Activated CD8-positive, alpha-beta T cell treated with anti-CD3 and anti-CD28 coated beads, Interleukin-2, amount 10 ng/mL, durations not matched to agents 7 days and 5 days (primary cell): ENCODE measurements at regions not wholly inside any gene's neighbourhood (a gene's known extent, or its start where the extent isn't known, plus 50 kb on each side); places are given as distances from the start of the nearest gene placed in this dataset.

Experiments used
- ATAC-seq: fragments of 150-1000 bp; cut with Tn5 transposase; one replicate; pipeline ENCODE4 v1.10.0; 2021; ENCODE audit warnings: moderate library complexity
- CTCF ChIA-PET: fragments of 350-600 bp; sonication (Branson Sonifier 250); formaldehyde crosslinking; loops from one replicate; lab custom pipeline; 2021; ENCODE audit warnings: antibody characterized with exemption; lab: Charles Lee
- POLR2A ChIA-PET: fragments of 350-600 bp; sonication (Branson Sonifier 250); formaldehyde crosslinking; loops from one replicate; lab custom pipeline; 2021; ENCODE audit warnings: antibody characterized with exemption; lab: Charles Lee
- DNase-seq: peaks from one replicate; pipeline ENCODE4 v3.0.0-alpha.2; 2020
- H3K27ac Mint-ChIP-seq: one replicate; pipeline ENCODE4 v1.8.0; 2021; ENCODE audit warnings: mild to moderate bottlenecking, mixed read lengths
- H3K27me3 Mint-ChIP-seq: one replicate; pipeline ENCODE4 v1.8.0; 2021; ENCODE audit warnings: low read depth, mixed read lengths
- H3K36me3 Mint-ChIP-seq: one replicate; pipeline ENCODE4 v1.8.0; 2021; ENCODE audit warnings: low read depth, mixed read lengths
- H3K4me1 Mint-ChIP-seq: one replicate; pipeline ENCODE4 v1.8.0; 2021; ENCODE audit warnings: low read depth, mixed read lengths
- H3K4me3 Mint-ChIP-seq: one replicate; pipeline ENCODE4 v1.8.0; 2021; ENCODE audit warnings: mild to moderate bottlenecking, mixed read lengths
- H3K9me3 Mint-ChIP-seq: one replicate; pipeline ENCODE4 v1.8.0; 2022; ENCODE audit warnings: mixed read lengths; ENCODE audit not compliant: insufficient read depth

- no peaks in the 10 kb centered on the region for H3K36me3 Mint-ChIP-seq
- H3K27ac Mint-ChIP-seq = no peak overlapping the region
Measured at GRCh38 chr11:122229078-122229477, 113.1 kb upstream of the BLID start.

GRCh38 chr11:122226810-122227379, 110.9 kb upstream of the BLID start:
- H3K27ac Mint-ChIP-seq = no peak overlapping the region
- no peak for ATAC-seq

More at GRCh38 chr11:122229078-122229477, 113.1 kb upstream of the BLID start:
- ChIA-PET CTCF (no interaction called here), POLR2A (no interaction called here)
- DNase-seq = no peak
- Mint-ChIP-seq H3K27me3 (no peaks in the 10 kb centered on the region), H3K4me1 (no peaks in the 10 kb centered on the region), H3K9me3 (no peaks in the 10 kb centered on the region), H3K4me3 (no peak overlapping the region)
- no peak for ATAC-seq

GRCh38 chr11:122224867-122225266, 108.9 kb upstream of the BLID start:
- Mint-ChIP-seq H3K36me3 (no peaks in the 10 kb centered on the region), H3K27me3 (no peaks in the 10 kb centered on the region), H3K27ac (no peak overlapping the region), H3K4me1 (no peaks in the 10 kb centered on the region), H3K4me3 (no peak overlapping the region), H3K9me3 (no peaks in the 10 kb centered on the region)
- no peak for DNase-seq
- CTCF ChIA-PET = interaction anchor here (1.6 kb wide), 1 partner anchor 9 kb away, joined by 6 read pairs; no protein-coding TSS in a partner anchor
- POLR2A ChIA-PET = no interaction called here
- no peak for ATAC-seq

More at GRCh38 chr11:122226810-122227379, 110.9 kb upstream of the BLID start:
- DNase-seq = no peak
- ChIA-PET CTCF (no interaction called here), POLR2A (no interaction called here)
- no peaks in the 10 kb centered on the region for H3K9me3 Mint-ChIP-seq
- H3K36me3 Mint-ChIP-seq = no peaks in the 10 kb centered on the region
- H3K4me1 Mint-ChIP-seq = no peaks in the 10 kb centered on the region
- H3K27me3 Mint-ChIP-seq = no peaks in the 10 kb centered on the region
- H3K4me3 Mint-ChIP-seq = no peak overlapping the region

GRCh38 chr11:122220321-122220720, 104.3 kb upstream of the BLID start:
- no peaks in the 10 kb centered on the region for H3K36me3 Mint-ChIP-seq
- ChIA-PET POLR2A (no interaction called here), CTCF (no interaction called here)
- ATAC-seq (no peak), DNase-seq (no peak)
- no peaks in the 10 kb centered on the region for H3K27me3 Mint-ChIP-seq
- H3K4me1 Mint-ChIP-seq = no peaks in the 10 kb centered on the region
- no peak overlapping the region for H3K4me3 Mint-ChIP-seq
- no peaks in the 10 kb centered on the region for H3K9me3 Mint-ChIP-seq
- H3K27ac Mint-ChIP-seq = no peak overlapping the region

GRCh38 chr11:122219791-122220190, 103.8 kb upstream of the BLID start:
- no peak overlapping the region for H3K27ac Mint-ChIP-seq
- no peaks in the 10 kb centered on the region for H3K36me3 Mint-ChIP-seq
- no peaks in the 10 kb centered on the region for H3K27me3 Mint-ChIP-seq
- no peak for DNase-seq
- no peak for ATAC-seq
- CTCF ChIA-PET = no interaction called here
- no peaks in the 10 kb centered on the region for H3K4me1 Mint-ChIP-seq
- no peak overlapping the region for H3K4me3 Mint-ChIP-seq
- H3K9me3 Mint-ChIP-seq = no peaks in the 10 kb centered on the region
- POLR2A ChIA-PET = no interaction called here

GRCh38 chr11:122215244-122215992, 99.4 kb upstream of the BLID start:
- H3K27me3 Mint-ChIP-seq = no peaks in the 10 kb centered on the region
- DNase-seq (peak; percentile 44), ATAC-seq (peak; percentile 70)
- no peaks in the 10 kb centered on the region for H3K9me3 Mint-ChIP-seq
- no peaks in the 10 kb centered on the region for H3K4me1 Mint-ChIP-seq
- ChIA-PET POLR2A (no interaction called here), CTCF (interaction anchor here (1.0 to 2.6 kb wide), 9 partner anchors 9 to 289 kb away, joined by 3 to 17 read pairs (median 5); no protein-coding TSS in a partner anchor)
- no peaks in the 10 kb centered on the region for H3K36me3 Mint-ChIP-seq
- no peak overlapping the region for H3K4me3 Mint-ChIP-seq
- H3K27ac Mint-ChIP-seq = no peak overlapping the region

- CTCF ChIA-PET = interaction anchor here (1.0 to 2.1 kb wide), 8 partner anchors 11 to 291 kb away, joined by 3 to 8 read pairs (median 3); no protein-coding TSS in a partner anchor
Measured at GRCh38 chr11:122214567-122214966, 98.6 kb upstream of the BLID start.

GRCh38 chr11:122214080-122214479, 98.1 kb upstream of the BLID start:
- CTCF ChIA-PET = interaction anchor here (1.1 to 1.2 kb wide), 3 partner anchors 11 to 292 kb away, joined by 3 to 4 read pairs (median 3); no protein-coding TSS in a partner anchor
- no peaks in the 10 kb centered on the region for H3K4me1 Mint-ChIP-seq

More at GRCh38 chr11:122214567-122214966, 98.6 kb upstream of the BLID start:
- Mint-ChIP-seq H3K4me1 (no peaks in the 10 kb centered on the region), H3K27me3 (no peaks in the 10 kb centered on the region), H3K27ac (no peak overlapping the region), H3K36me3 (no peaks in the 10 kb centered on the region), H3K4me3 (no peak overlapping the region), H3K9me3 (no peaks in the 10 kb centered on the region)
- POLR2A ChIA-PET = no interaction called here
- ATAC-seq = no peak
- DNase-seq = no peak

GRCh38 chr11:122213171-122213570, 97.2 kb upstream of the BLID start:
- Mint-ChIP-seq H3K4me3 (no peak overlapping the region), H3K4me1 (no peaks in the 10 kb centered on the region), H3K27ac (no peak overlapping the region), H3K27me3 (no peaks in the 10 kb centered on the region), H3K9me3 (no peaks in the 10 kb centered on the region), H3K36me3 (no peaks in the 10 kb centered on the region)
- CTCF ChIA-PET = interaction anchor here (1.2 kb wide), 1 partner anchor 292 kb away, joined by 4 read pairs; no protein-coding TSS in a partner anchor
- POLR2A ChIA-PET = no interaction called here
- ATAC-seq (no peak), DNase-seq (no peak)

More at GRCh38 chr11:122214080-122214479, 98.1 kb upstream of the BLID start:
- ATAC-seq = no peak
- POLR2A ChIA-PET = no interaction called here
- no peaks in the 10 kb centered on the region for H3K36me3 Mint-ChIP-seq
- H3K4me3 Mint-ChIP-seq = no peak overlapping the region
- no peaks in the 10 kb centered on the region for H3K27me3 Mint-ChIP-seq
- DNase-seq = no peak
- no peak overlapping the region for H3K27ac Mint-ChIP-seq
- H3K9me3 Mint-ChIP-seq = no peaks in the 10 kb centered on the region

- DNase-seq (no peak), ATAC-seq (no peak)
- Mint-ChIP-seq H3K4me3 (no peak overlapping the region), H3K36me3 (no peaks in the 10 kb centered on the region), H3K27ac (no peak overlapping the region), H3K4me1 (no peaks in the 10 kb centered on the region), H3K27me3 (peaks cover 6% of the 10 kb centered on the region), H3K9me3 (no peaks in the 10 kb centered on the region)
- CTCF ChIA-PET = no interaction called here
- POLR2A ChIA-PET = no interaction called here
Measured at GRCh38 chr11:122210367-122210997, 94.5 kb upstream of the BLID start.

GRCh38 chr11:122209619-122210366, 93.8 kb upstream of the BLID start:
- ChIA-PET POLR2A (no interaction called here), CTCF (no interaction called here)
- Mint-ChIP-seq H3K4me3 (no peak overlapping the region), H3K27me3 (peaks cover 9% of the 10 kb centered on the region), H3K36me3 (no peaks in the 10 kb centered on the region), H3K4me1 (no peaks in the 10 kb centered on the region), H3K27ac (no peak overlapping the region), H3K9me3 (no peaks in the 10 kb centered on the region)
- ATAC-seq = no peak
- no peak for DNase-seq
